HUES6 (cell line): ENCODE measurements at regions not wholly inside any gene's neighbourhood (a gene's known extent, or its start where the extent isn't known, plus 50 kb on each side); places are given as distances from the start of the nearest gene placed in this dataset.
"Not testable (repeated sequence)": the region's sequence is repeated elsewhere in the genome, so short reads cannot be mapped to it uniquely, and the experiment has no call there.

Experiments
- H3K27ac ChIP-seq: 2 replicates; pipeline ENCODE4 v1.7.0; 2013; ENCODE audit warnings: low read depth, mild to moderate bottlenecking, low read length, inconsistent platforms
- H3K27me3 ChIP-seq: 2 replicates; pipeline ENCODE4 v1.6.1; 2013; ENCODE audit warnings: low read length; ENCODE audit not compliant: control insufficient read depth, insufficient read depth
- H3K36me3 ChIP-seq: 2 replicates; pipeline ENCODE4 v1.6.1; 2013; ENCODE audit warnings: low read length; ENCODE audit not compliant: control insufficient read depth, insufficient read depth
- H3K4me1 ChIP-seq: 2 replicates; pipeline ENCODE4 v1.6.1; 2013; ENCODE audit warnings: low read length; ENCODE audit not compliant: control insufficient read depth, insufficient read depth
- H3K4me3 ChIP-seq: 2 replicates; pipeline ENCODE4 v1.5.1; 2013; ENCODE audit warnings: low read depth, low read length
- H3K9ac ChIP-seq: one replicate; pipeline ENCODE4 v1.6.1; 2013; ENCODE audit warnings: mild to moderate bottlenecking, low read length
- H3K9me3 ChIP-seq: 2 replicates; pipeline ENCODE4 v1.6.1; 2013; ENCODE audit warnings: low read depth, low read length; ENCODE audit not compliant: control insufficient read depth, insufficient read depth

GRCh38 chr1:8227674-8228073, 90.2 kb upstream of the SLC45A1 start:
- H3K27ac ChIP-seq, H3K4me3 ChIP-seq, H3K27me3 ChIP-seq, H3K36me3 ChIP-seq, H3K9ac ChIP-seq: not testable (repeated sequence)
- Histone ChIP-seq H3K4me1 (peaks cover 17% of the 10 kb centered on the region), H3K9me3 (peaks cover 13% of the 10 kb centered on the region)

- Histone ChIP-seq H3K4me1 (peaks cover 12% of the 10 kb centered on the region), H3K27ac (no peak overlapping the region)
Measured at GRCh38 chr1:8226747-8227146, 91.2 kb upstream of the SLC45A1 start.

GRCh38 chr1:8226024-8226423, 91.9 kb upstream of the SLC45A1 start:
- not testable (repeated sequence) for H3K9ac ChIP-seq, H3K27ac ChIP-seq, H3K4me3 ChIP-seq, H3K36me3 ChIP-seq, H3K27me3 ChIP-seq
- H3K9me3 ChIP-seq = peaks cover 13% of the 10 kb centered on the region
- H3K4me1 ChIP-seq = peaks cover 12% of the 10 kb centered on the region

More at GRCh38 chr1:8226747-8227146, 91.2 kb upstream of the SLC45A1 start:
- peaks cover 13% of the 10 kb centered on the region for H3K9me3 ChIP-seq
- H3K4me3 ChIP-seq = no peak overlapping the region
- no peak overlapping the region for H3K9ac ChIP-seq
- no peaks in the 10 kb centered on the region for H3K36me3 ChIP-seq
- H3K27me3 ChIP-seq = no peaks in the 10 kb centered on the region

GRCh38 chr1:8223526-8223925, 94.4 kb upstream of the SLC45A1 start:
- Histone ChIP-seq H3K4me1 (peaks cover 12% of the 10 kb centered on the region), H3K9ac (no peak overlapping the region), H3K27me3 (peaks cover 3% of the 10 kb centered on the region), H3K9me3 (peaks cover 13% of the 10 kb centered on the region), H3K36me3 (no peaks in the 10 kb centered on the region), H3K4me3 (no peak overlapping the region), H3K27ac (no peak overlapping the region)

- H3K9ac ChIP-seq = no peak overlapping the region
- no peaks in the 10 kb centered on the region for H3K36me3 ChIP-seq
- H3K4me3 ChIP-seq = no peak overlapping the region
- H3K27ac ChIP-seq = no peak overlapping the region
- H3K4me1 ChIP-seq = peaks cover 13% of the 10 kb centered on the region
- peaks cover 6% of the 10 kb centered on the region for H3K9me3 ChIP-seq
- peaks cover 7% of the 10 kb centered on the region for H3K27me3 ChIP-seq
Measured at GRCh38 chr1:8222789-8223188, 95.1 kb upstream of the SLC45A1 start.

GRCh38 chr1:8219530-8219929, 98.4 kb upstream of the SLC45A1 start:
- Histone ChIP-seq H3K36me3 (no peaks in the 10 kb centered on the region), H3K4me3 (no peak overlapping the region), H3K27ac (no peak overlapping the region), H3K4me1 (peaks cover 30% of the 10 kb centered on the region), H3K27me3 (peaks cover 7% of the 10 kb centered on the region), H3K9me3 (no peaks in the 10 kb centered on the region), H3K9ac (no peak overlapping the region)

GRCh38 chr1:8218351-8219092, 99.4 kb upstream of the SLC45A1 start:
- Histone ChIP-seq H3K36me3 (no peaks in the 10 kb centered on the region), H3K4me1 (peaks cover 28% of the 10 kb centered on the region), H3K27ac (no peak overlapping the region), H3K9me3 (no peaks in the 10 kb centered on the region), H3K9ac (no peak overlapping the region), H3K27me3 (peaks cover 7% of the 10 kb centered on the region), H3K4me3 (no peak overlapping the region)

GRCh38 chr1:8217809-8218208, 100.1 kb upstream of the SLC45A1 start:
- H3K4me3 ChIP-seq = peak overlapping the region; percentile 43
- H3K27ac ChIP-seq = no peak overlapping the region
- H3K9me3 ChIP-seq = no peaks in the 10 kb centered on the region
- no peaks in the 10 kb centered on the region for H3K36me3 ChIP-seq
- H3K4me1 ChIP-seq = peaks cover 25% of the 10 kb centered on the region
- H3K9ac ChIP-seq = peak overlapping the region; percentile 63
- H3K27me3 ChIP-seq = peaks cover 7% of the 10 kb centered on the region

- Histone ChIP-seq H3K27me3 (peaks cover 7% of the 10 kb centered on the region), H3K9ac (peak overlapping the region; percentile 63), H3K27ac (no peak overlapping the region), H3K9me3 (no peaks in the 10 kb centered on the region), H3K4me1 (peaks cover 27% of the 10 kb centered on the region), H3K4me3 (peak overlapping the region; percentile 50), H3K36me3 (no peaks in the 10 kb centered on the region)
Measured at GRCh38 chr1:8217011-8217711, 100.8 kb upstream of the SLC45A1 start.

- Histone ChIP-seq H3K9ac (no peak overlapping the region), H3K4me1 (peaks cover 33% of the 10 kb centered on the region), H3K4me3 (no peak overlapping the region), H3K27me3 (peaks cover 7% of the 10 kb centered on the region), H3K36me3 (no peaks in the 10 kb centered on the region), H3K27ac (no peak overlapping the region), H3K9me3 (no peaks in the 10 kb centered on the region)
Measured at GRCh38 chr1:8216005-8216404, 101.9 kb upstream of the SLC45A1 start.

GRCh38 chr1:8214501-8215173, 103.3 kb upstream of the SLC45A1 start:
- no peak overlapping the region for H3K4me3 ChIP-seq
- peaks cover 33% of the 10 kb centered on the region for H3K4me1 ChIP-seq
- no peak overlapping the region for H3K27ac ChIP-seq
- H3K27me3 ChIP-seq = peaks cover 7% of the 10 kb centered on the region
- H3K9ac ChIP-seq = no peak overlapping the region
- H3K36me3 ChIP-seq = no peaks in the 10 kb centered on the region
- H3K9me3 ChIP-seq = no peaks in the 10 kb centered on the region
